Endothelial cell of umbilical vein (primary cell): ENCODE measurements at regions not wholly inside any gene's neighbourhood (a gene's known extent, or its start where the extent isn't known, plus 50 kb on each side); places are given as distances from the start of the nearest gene placed in this dataset.

Experiments
- CTCF ChIP-seq, 2 donors: IDR thresholded peaks; 1 replicate in 1 of 2; 2 replicates in 1 of 2; pipeline ENCODE4 v1.5.1; 2011; ENCODE audit warnings: low read length in 2 of 2, mild to moderate bottlenecking in 2 of 2, moderate library complexity in 2 of 2, control low read depth in 1 of 2, inconsistent platforms in 1 of 2, low read depth in 1 of 2; ENCODE audit not compliant: insufficient read depth in 1 of 2; ENCODE audit errors: extremely low read depth in 1 of 2
- EZH2 ChIP-seq: IDR thresholded peaks from 2 replicates; pipeline ENCODE4 v1.6.1; 2012; ENCODE audit warnings: borderline replicate concordance, low read depth, mild to moderate bottlenecking, moderate library complexity, low read length, inconsistent platforms; ENCODE audit not compliant: severe bottlenecking
- FOS ChIP-seq: IDR thresholded peaks from 2 replicates; pipeline ENCODE4 v1.6.1; 2011; ENCODE audit warnings: mild to moderate bottlenecking, low read length, moderate library complexity, borderline replicate concordance; ENCODE audit not compliant: insufficient read depth
- JUN ChIP-seq: IDR thresholded peaks from 2 replicates; pipeline ENCODE4 v1.6.1; 2011; ENCODE audit warnings: borderline replicate concordance, low read depth; ENCODE audit not compliant: insufficient read length, insufficient read depth
- MAX ChIP-seq: IDR thresholded peaks from 2 replicates; pipeline ENCODE4 v1.6.1; 2011; ENCODE audit not compliant: insufficient read depth, insufficient read length
- MYC ChIP-seq: IDR thresholded peaks from one replicate; pipeline ENCODE4 v1.6.1; 2011; ENCODE audit warnings: mild to moderate bottlenecking, low read depth, low read length
- POLR2A ChIP-seq: IDR thresholded peaks from 2 replicates; pipeline ENCODE4 v1.6.1; 2012; ENCODE audit warnings: low read depth, mild to moderate bottlenecking, control low read depth, low read length
- POLR2AphosphoS5 ChIP-seq: IDR thresholded peaks from 2 replicates; pipeline ENCODE4 v1.6.1; 2012; ENCODE audit warnings: low read depth, mild to moderate bottlenecking, control low read depth, low read length, moderate library complexity; ENCODE audit not compliant: insufficient read depth

- TF ChIP-seq CTCF (IDR thresholded peaks at IDR 0.05; ENCODE audit: extremely low read depth in 1 of 2, insufficient read depth in 1 of 2, low read depth in 1 of 2, low read length in 2 of 2) (no peak), MAX (no peak), JUN (no peak), POLR2A (no peak), MYC (no peak), POLR2AphosphoS5 (no peak), EZH2 (no peak), FOS (no peak)
Observed at GRCh38 chr4:3822230-3822947, 56.2 kb downstream of the ADRA2C start.
